ENCODE measurements at regions not wholly inside any gene's neighbourhood (a gene's known extent, or its start where the extent isn't known, plus 50 kb on each side); places are given as distances from the start of the nearest gene placed in this dataset.
"Not testable (repeated sequence)": the region's sequence is repeated elsewhere in the genome, so short reads cannot be mapped to it uniquely, and the experiment has no call there.

DNA sequence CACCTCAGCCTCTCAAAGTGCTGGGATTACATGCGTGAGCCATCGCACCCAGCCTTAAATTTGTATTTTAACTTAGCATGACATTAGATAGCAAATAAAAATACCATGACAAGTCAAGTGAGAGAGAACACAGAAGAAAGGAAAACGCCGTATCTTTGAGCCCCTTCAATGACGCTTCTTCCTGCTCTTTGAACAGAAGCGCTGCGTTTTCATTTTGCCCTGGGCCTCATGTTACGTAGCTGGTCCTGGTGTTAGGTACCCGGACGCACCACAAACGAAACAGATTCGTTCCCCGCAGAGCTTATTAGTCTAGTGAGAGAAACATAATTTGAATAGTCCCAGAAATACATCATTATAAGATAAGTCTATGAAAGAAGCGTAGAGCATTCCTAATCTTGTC is 58.8 kb upstream of the RABL2A start:
- not testable (repeated sequence) for TF ChIP-seq POLR2A (IDR thresholded peaks at IDR 0.05)
- TF ChIP-seq, protein P1, sequence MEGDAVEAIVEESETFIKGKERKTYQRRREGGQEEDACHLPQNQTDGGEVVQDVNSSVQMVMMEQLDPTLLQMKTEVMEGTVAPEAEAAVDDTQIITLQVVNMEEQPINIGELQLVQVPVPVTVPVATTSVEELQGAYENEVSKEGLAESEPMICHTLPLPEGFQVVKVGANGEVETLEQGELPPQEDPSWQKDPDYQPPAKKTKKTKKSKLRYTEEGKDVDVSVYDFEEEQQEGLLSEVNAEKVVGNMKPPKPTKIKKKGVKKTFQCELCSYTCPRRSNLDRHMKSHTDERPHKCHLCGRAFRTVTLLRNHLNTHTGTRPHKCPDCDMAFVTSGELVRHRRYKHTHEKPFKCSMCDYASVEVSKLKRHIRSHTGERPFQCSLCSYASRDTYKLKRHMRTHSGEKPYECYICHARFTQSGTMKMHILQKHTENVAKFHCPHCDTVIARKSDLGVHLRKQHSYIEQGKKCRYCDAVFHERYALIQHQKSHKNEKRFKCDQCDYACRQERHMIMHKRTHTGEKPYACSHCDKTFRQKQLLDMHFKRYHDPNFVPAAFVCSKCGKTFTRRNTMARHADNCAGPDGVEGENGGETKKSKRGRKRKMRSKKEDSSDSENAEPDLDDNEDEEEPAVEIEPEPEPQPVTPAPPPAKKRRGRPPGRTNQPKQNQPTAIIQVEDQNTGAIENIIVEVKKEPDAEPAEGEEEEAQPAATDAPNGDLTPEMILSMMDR (IDR thresholded peaks at IDR 0.05): not testable (repeated sequence)
